ENCODE measurements at regions not wholly inside any gene's neighbourhood (a gene's known extent, or its start where the extent isn't known, plus 50 kb on each side); places are given as distances from the start of the nearest gene placed in this dataset.

DNA sequence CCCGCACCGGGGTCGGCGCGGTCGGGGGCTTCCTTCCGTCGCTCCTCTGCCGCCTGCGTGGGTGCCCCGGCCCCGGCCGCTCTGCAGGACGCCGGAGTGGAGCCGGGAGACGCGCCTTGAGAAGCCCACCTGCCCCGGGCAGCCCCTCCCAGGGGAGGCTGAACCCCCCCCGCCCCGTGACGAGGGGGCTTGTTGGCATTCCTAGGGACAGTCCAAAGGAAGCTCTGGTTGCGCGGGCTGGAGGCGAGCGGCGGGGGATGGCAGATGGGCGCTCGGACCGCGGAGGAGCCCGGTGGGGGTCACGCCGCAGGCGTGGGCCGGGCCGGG, 133.5 kb upstream of the MGAT5 start:
- no peaks in the 10 kb centered on the region for H3K9me3 Mint-ChIP-seq
- 0% methylated on average over 8 to 37 of the region's 37 CpGs for WGBS, 2 experiments (ENCODE audit: insufficient coverage in 1 of 2, insufficient read length in 1 of 2)
- no peaks in the 10 kb centered on the region for H3K36me3 ChIP-seq (ENCODE audit: control insufficient read depth, insufficient read depth, low read length)
- peak overlapping the region; percentile 42 for H3K9ac ChIP-seq (ENCODE audit: extremely low read depth, low read length, poor library complexity, severe bottlenecking)
- peaks cover 4% of the 10 kb centered on the region for H3K4me1 ChIP-seq (ENCODE audit: control insufficient read depth, insufficient read depth, low read length)
- H3K9me3 ChIP-seq (ENCODE audit: control insufficient read depth, low read length) = no peaks in the 10 kb centered on the region
- peak overlapping the region; percentile 73 for H3K4me3 Mint-ChIP-seq
- H3K36me3 Mint-ChIP-seq (ENCODE audit: low read depth) = no peaks in the 10 kb centered on the region
- peaks cover 9% of the 10 kb centered on the region for H3K27me3 Mint-ChIP-seq (ENCODE audit: insufficient read depth)
- H3K4me1 Mint-ChIP-seq = peaks cover 25% of the 10 kb centered on the region
- DNase-seq = peak; percentile 72
- TF ChIP-seq, protein P1, sequence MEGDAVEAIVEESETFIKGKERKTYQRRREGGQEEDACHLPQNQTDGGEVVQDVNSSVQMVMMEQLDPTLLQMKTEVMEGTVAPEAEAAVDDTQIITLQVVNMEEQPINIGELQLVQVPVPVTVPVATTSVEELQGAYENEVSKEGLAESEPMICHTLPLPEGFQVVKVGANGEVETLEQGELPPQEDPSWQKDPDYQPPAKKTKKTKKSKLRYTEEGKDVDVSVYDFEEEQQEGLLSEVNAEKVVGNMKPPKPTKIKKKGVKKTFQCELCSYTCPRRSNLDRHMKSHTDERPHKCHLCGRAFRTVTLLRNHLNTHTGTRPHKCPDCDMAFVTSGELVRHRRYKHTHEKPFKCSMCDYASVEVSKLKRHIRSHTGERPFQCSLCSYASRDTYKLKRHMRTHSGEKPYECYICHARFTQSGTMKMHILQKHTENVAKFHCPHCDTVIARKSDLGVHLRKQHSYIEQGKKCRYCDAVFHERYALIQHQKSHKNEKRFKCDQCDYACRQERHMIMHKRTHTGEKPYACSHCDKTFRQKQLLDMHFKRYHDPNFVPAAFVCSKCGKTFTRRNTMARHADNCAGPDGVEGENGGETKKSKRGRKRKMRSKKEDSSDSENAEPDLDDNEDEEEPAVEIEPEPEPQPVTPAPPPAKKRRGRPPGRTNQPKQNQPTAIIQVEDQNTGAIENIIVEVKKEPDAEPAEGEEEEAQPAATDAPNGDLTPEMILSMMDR (conservative IDR thresholded peaks at IDR 0.05) = no peak
- H3K27ac Mint-ChIP-seq = no peak overlapping the region
- no peaks in the 10 kb centered on the region for H3K27me3 ChIP-seq (ENCODE audit: control insufficient read depth, insufficient read depth, low read length, poor library complexity, severe bottlenecking)
- H3K27ac ChIP-seq (ENCODE audit: low read depth, low read length) = peak overlapping the region; percentile 45
- H3K4me3 ChIP-seq (ENCODE audit: low read length) = peak overlapping the region; percentile 79

DNA sequence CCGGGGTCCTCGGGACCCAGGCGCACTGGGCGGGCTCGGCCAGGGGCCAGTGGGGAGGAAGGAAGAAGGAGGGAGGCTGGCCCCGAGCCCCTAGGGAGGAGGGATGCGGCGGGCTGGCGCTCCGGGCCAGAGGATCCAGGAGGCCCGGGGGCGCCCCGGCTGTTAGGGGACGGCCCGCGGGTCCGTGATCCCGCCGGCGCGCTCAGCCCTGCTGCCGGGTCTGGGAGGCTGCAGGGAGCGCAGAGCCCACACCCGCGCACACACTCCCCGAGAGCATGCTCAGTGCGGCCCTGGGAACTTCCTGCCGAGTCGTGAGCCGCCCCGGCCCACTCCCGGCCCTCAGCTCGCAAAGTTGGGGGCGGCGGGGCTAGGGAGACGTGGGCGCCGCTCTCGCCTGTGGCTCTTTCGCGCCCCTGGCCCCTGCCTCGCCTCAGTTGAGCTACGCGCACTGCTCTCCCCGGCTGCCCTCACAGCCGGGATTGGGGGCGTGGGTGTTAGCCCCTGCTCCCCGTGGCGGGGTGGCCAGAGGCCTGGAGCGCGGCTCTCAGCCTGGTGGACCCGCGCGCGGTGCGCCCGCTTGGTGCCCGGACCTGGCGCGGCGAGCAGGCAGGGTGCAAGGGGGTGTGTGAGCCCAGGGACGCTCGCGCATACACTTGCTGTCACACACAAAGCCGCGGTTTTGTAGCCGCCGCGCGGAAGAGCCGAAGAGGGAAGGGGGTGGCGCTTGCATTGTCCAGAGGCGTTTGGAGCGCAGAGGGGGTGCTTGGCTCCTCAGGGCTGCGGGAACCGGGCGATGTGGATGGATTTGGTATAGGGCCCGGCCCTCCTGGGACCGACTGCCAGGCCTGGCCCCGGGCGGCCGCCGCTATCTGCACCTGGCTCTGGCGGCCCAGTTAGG, 132.9 kb upstream of the MGAT5 start:
- H3K4me3 Mint-ChIP-seq = peak overlapping the region; percentile 73
- no peaks in the 10 kb centered on the region for H3K36me3 Mint-ChIP-seq (ENCODE audit: low read depth)
- H3K9me3 Mint-ChIP-seq = no peaks in the 10 kb centered on the region
- DNase-seq = peak; percentile 85
- Histone ChIP-seq H3K9ac (ENCODE audit: extremely low read depth, low read length, poor library complexity, severe bottlenecking) (peak overlapping the region; percentile 42), H3K9me3 (ENCODE audit: control insufficient read depth, low read length) (no peaks in the 10 kb centered on the region), H3K4me1 (ENCODE audit: control insufficient read depth, insufficient read depth, low read length) (peaks cover 4% of the 10 kb centered on the region), H3K4me3 (ENCODE audit: low read length) (peak overlapping the region; percentile 79), H3K27me3 (ENCODE audit: control insufficient read depth, insufficient read depth, low read length, poor library complexity, severe bottlenecking) (no peaks in the 10 kb centered on the region), H3K36me3 (ENCODE audit: control insufficient read depth, insufficient read depth, low read length) (no peaks in the 10 kb centered on the region), H3K27ac (ENCODE audit: low read depth, low read length) (peak overlapping the region; percentile 45)
- no peak overlapping the region for H3K27ac Mint-ChIP-seq
- H3K27me3 Mint-ChIP-seq (ENCODE audit: insufficient read depth) = peaks cover 9% of the 10 kb centered on the region
- TF ChIP-seq, protein P1 (conservative IDR thresholded peaks at IDR 0.05) = no peak
- peaks cover 27% of the 10 kb centered on the region for H3K4me1 Mint-ChIP-seq
- 1% methylated on average over 46 to 84 of the region's 84 CpGs for WGBS, 2 experiments (ENCODE audit: insufficient coverage in 1 of 2, insufficient read length in 1 of 2)

GRCh38 chr2:134122610-134123009, 131.3 kb upstream of the MGAT5 start:
- Histone ChIP-seq H3K9ac (ENCODE audit: extremely low read depth, low read length, poor library complexity, severe bottlenecking) (no peak overlapping the region), H3K4me1 (ENCODE audit: control insufficient read depth, insufficient read depth, low read length) (peaks cover 4% of the 10 kb centered on the region), H3K9me3 (ENCODE audit: control insufficient read depth, low read length) (no peaks in the 10 kb centered on the region), H3K27ac (ENCODE audit: low read depth, low read length) (no peak overlapping the region), H3K4me3 (ENCODE audit: low read length) (no peak overlapping the region), H3K36me3 (ENCODE audit: control insufficient read depth, insufficient read depth, low read length) (no peaks in the 10 kb centered on the region), H3K27me3 (ENCODE audit: control insufficient read depth, insufficient read depth, low read length, poor library complexity, severe bottlenecking) (no peaks in the 10 kb centered on the region)
- WGBS, 2 experiments (ENCODE audit: insufficient coverage in 1 of 2, insufficient read length in 1 of 2) = 77% methylated on average over 3 of the region's 3 CpGs; no CpG with 5 or more reads in 1 of the 2 experiments
- Mint-ChIP-seq H3K27ac (no peak overlapping the region), H3K9me3 (no peaks in the 10 kb centered on the region), H3K4me1 (peaks cover 27% of the 10 kb centered on the region), H3K4me3 (peak overlapping the region; percentile 73), H3K36me3 (ENCODE audit: low read depth) (peaks cover 2% of the 10 kb centered on the region), H3K27me3 (ENCODE audit: insufficient read depth) (peaks cover 9% of the 10 kb centered on the region)
- DNase-seq = peak; percentile 70
- TF ChIP-seq, protein P1 (conservative IDR thresholded peaks at IDR 0.05) = peak; percentile 65
